NB4 (cell line): ENCODE measurements at regions not wholly inside any gene's neighbourhood (a gene's known extent, or its start where the extent isn't known, plus 50 kb on each side); places are given as distances from the start of the nearest gene placed in this dataset.

ENCODE experiments used
- DNase-seq: peaks from one replicate; pipeline ENCODE4 v3.0.0; 2010; ENCODE audit warnings: low read depth
- H3K4me3 ChIP-seq: one replicate; pipeline ENCODE4 v1.5.1; 2011; ENCODE audit warnings: mild to moderate bottlenecking, low read depth, low read length, moderate library complexity
- CTCF ChIP-seq: IDR thresholded peaks from one replicate; pipeline ENCODE4 v1.5.1; 2012; ENCODE audit warnings: low read depth, low read length
- MYC ChIP-seq: IDR thresholded peaks from 2 replicates; pipeline ENCODE4 v1.6.1; 2011; ENCODE audit warnings: low read depth, low read length
- POLR2A ChIP-seq: IDR thresholded peaks from 2 replicates; pipeline ENCODE4 v1.6.1; 2011; ENCODE audit warnings: mild to moderate bottlenecking; ENCODE audit not compliant: insufficient read length; ENCODE audit errors: extremely low read depth
- TF ChIP-seq, protein P1 (sequence below): IDR thresholded peaks from 2 replicates; pipeline ENCODE4 v1.6.1; 2011; ENCODE audit warnings: low read depth, low read length

GRCh38 chr20:12264711-12265110, 347.0 kb downstream of the BTBD3 start:
- TF ChIP-seq POLR2A (no peak), MYC (no peak), CTCF (no peak)
- TF ChIP-seq, protein P1, sequence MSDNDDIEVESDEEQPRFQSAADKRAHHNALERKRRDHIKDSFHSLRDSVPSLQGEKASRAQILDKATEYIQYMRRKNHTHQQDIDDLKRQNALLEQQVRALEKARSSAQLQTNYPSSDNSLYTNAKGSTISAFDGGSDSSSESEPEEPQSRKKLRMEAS: no peak
- no peak for DNase-seq
- H3K4me3 ChIP-seq: no peak overlapping the region

- DNase-seq: no peak
- TF ChIP-seq CTCF: no peak
- no peak for TF ChIP-seq POLR2A
- TF ChIP-seq, protein P1: no peak
- TF ChIP-seq MYC: no peak
Observed at GRCh38 chr20:12265662-12266061, 348.0 kb downstream of the BTBD3 start.

DNA sequence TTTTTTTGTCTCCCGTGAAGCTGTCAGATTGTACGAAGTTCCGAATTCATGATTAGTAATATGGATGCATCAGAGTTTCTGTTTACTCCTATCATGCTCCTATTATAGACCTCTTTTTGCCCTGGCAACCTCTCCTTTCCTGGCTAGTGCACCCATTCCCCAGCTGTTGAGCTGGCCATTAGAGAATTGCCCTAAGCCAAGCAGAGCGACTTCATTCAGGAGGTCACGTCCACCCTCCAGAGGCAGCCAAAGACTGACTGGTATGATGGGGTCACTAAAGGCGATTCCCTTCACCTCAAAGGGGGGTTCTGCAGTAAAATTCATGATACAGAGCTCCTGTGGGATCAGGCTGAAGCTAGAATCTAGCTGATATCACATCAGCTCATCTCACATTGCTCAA, 351.9 kb downstream of the BTBD3 start:
- no peak for DNase-seq
- no peak for TF ChIP-seq POLR2A
- TF ChIP-seq MYC: no peak
- TF ChIP-seq, protein P1: no peak
- TF ChIP-seq CTCF: no peak

More at GRCh38 chr20:12265662-12266061, 348.0 kb downstream of the BTBD3 start:
- no peak overlapping the region for H3K4me3 ChIP-seq

GRCh38 chr20:12270863-12271262, 353.2 kb downstream of the BTBD3 start:
- H3K4me3 ChIP-seq: no peak overlapping the region
- TF ChIP-seq CTCF (no peak), POLR2A (no peak), MYC (no peak)
- TF ChIP-seq, protein P1: no peak
- DNase-seq: no peak

More for the DNA sequence above, 351.9 kb downstream of the BTBD3 start:
- H3K4me3 ChIP-seq: no peak overlapping the region

- no peak overlapping the region for H3K4me3 ChIP-seq
- DNase-seq: no peak
- no peak for TF ChIP-seq CTCF
- TF ChIP-seq POLR2A: no peak
- no peak for TF ChIP-seq MYC
- TF ChIP-seq, protein P1: no peak
Observed at GRCh38 chr20:12276011-12276673, 358.4 kb downstream of the BTBD3 start.
